ENCODE measurements at regions not wholly inside any gene's neighbourhood (a gene's known extent, or its start where the extent isn't known, plus 50 kb on each side); places are given as distances from the start of the nearest gene placed in this dataset.
"Not testable (repeated sequence)": the region's sequence is repeated elsewhere in the genome, so short reads cannot be mapped to it uniquely, and the experiment has no call there.

DNA sequence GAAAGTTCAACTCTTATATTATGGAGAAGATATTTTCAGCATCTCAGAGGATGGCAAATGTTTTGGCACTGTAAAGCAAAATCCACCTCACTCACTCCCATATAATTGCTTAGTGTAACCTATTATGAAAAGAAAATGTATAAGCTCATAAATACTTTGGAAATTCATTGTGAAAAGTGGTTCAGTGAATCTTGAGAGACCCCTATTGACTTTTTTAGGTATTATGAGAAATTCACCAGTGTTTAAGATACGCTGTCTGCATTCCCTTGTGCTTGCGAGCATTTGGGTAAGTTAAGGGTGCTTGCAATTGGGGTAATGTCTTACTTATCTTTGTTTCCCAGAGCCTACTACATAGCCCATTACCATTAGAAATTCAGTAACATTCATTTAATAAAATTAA is 66.3 kb upstream of the BMP5 start:
- ATAC-seq, result no peak
- intact Hi-C loops (cut with DNase I), result no loop called here
- H3K36me3 ChIP-seq, result no peaks in the 10 kb centered on the region
- no peaks in the 10 kb centered on the region for H3K9me3 ChIP-seq
- H3K27me3 ChIP-seq, result no peaks in the 10 kb centered on the region
- TF ChIP-seq, protein P1, sequence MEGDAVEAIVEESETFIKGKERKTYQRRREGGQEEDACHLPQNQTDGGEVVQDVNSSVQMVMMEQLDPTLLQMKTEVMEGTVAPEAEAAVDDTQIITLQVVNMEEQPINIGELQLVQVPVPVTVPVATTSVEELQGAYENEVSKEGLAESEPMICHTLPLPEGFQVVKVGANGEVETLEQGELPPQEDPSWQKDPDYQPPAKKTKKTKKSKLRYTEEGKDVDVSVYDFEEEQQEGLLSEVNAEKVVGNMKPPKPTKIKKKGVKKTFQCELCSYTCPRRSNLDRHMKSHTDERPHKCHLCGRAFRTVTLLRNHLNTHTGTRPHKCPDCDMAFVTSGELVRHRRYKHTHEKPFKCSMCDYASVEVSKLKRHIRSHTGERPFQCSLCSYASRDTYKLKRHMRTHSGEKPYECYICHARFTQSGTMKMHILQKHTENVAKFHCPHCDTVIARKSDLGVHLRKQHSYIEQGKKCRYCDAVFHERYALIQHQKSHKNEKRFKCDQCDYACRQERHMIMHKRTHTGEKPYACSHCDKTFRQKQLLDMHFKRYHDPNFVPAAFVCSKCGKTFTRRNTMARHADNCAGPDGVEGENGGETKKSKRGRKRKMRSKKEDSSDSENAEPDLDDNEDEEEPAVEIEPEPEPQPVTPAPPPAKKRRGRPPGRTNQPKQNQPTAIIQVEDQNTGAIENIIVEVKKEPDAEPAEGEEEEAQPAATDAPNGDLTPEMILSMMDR (IDR thresholded peaks at IDR 0.05), result peak; percentile 10
- H3K27ac ChIP-seq, result no peak overlapping the region
- no peak for DNase-seq
- no peak overlapping the region for H3K4me3 ChIP-seq
- H3K4me1 ChIP-seq, result no peaks in the 10 kb centered on the region

DNA sequence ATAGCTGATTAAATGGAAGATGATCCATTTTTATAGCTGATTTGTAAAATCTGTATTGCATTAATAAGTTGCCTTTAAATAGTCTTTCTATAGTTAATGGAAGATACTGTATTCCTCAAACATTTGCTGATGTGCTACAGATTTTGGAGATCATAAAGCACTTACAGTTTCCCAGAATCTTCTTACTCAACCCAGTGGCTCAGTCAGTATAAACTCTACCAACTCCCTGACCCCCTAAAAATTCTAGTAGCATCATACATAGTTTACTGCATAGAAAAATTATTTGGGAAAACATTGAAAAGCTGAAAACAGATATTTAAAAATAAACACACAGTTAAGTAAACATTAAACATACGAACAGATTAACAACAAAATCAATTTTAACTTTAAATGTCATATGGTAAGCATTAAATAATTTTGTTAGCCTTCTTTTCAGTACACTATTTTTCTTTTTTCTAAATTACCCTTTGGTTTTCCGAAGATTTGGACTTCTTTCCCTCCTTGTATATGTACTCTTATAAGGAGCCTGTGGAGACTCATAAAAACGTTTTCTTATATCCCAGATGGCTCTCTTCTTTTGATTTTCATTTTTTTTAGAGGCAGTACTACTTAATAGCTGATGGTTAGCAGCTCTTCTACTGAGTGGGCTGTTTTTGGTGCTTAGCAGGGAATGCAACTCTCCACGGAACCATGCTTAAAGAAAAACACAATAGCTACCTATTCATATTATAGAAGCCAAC is 62.7 kb upstream of the BMP5 start:
- TF ChIP-seq, protein P1 (IDR thresholded peaks at IDR 0.05), result no peak
- Histone ChIP-seq H3K9me3 (no peaks in the 10 kb centered on the region), H3K36me3 (no peaks in the 10 kb centered on the region), H3K4me1 (no peaks in the 10 kb centered on the region), H3K27me3 (no peaks in the 10 kb centered on the region), H3K27ac (no peak overlapping the region), H3K4me3 (no peak overlapping the region)
- intact Hi-C loops (cut with DNase I), result no loop called here
- no peak for ATAC-seq
- no peak for DNase-seq

DNA sequence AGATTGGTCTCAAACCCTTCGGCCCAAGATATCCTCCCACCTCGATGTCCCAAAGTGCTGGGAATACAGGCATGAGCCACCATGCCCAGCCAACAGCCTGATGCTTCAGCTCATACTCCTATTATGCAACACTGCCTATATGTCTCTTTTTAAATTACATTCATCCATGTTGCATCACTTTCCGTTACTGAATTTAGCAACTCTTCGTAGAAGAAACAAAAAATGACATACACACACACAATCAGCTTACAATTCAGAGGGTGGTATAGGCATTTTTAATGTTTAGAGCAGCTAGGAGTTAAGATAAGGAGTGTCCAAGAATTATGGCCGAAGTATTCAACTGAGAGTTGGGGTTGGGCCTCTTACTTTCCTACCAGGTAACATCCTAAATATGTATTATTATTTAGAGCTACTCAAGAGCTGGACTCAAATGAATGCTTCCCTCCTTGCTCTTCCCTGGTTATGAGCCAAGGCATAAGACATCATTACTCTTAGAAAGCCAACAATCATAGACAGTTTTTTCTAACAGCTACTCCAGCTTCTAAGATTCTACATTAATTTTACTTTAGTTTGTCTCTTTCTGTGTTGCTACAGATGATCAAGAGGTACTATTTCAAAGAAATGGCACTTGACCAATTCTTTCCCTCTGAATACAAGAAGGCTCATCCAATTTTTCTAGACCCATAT is 62.0 kb upstream of the BMP5 start:
- Histone ChIP-seq H3K27ac (no peak overlapping the region), H3K27me3 (no peaks in the 10 kb centered on the region), H3K9me3 (no peaks in the 10 kb centered on the region), H3K4me3 (no peak overlapping the region), H3K36me3 (no peaks in the 10 kb centered on the region), H3K4me1 (no peaks in the 10 kb centered on the region)
- DNase-seq (no peak), ATAC-seq (no peak)
- TF ChIP-seq, protein P1 (IDR thresholded peaks at IDR 0.05), result no peak
- intact Hi-C loops (cut with DNase I), result no loop called here

DNA sequence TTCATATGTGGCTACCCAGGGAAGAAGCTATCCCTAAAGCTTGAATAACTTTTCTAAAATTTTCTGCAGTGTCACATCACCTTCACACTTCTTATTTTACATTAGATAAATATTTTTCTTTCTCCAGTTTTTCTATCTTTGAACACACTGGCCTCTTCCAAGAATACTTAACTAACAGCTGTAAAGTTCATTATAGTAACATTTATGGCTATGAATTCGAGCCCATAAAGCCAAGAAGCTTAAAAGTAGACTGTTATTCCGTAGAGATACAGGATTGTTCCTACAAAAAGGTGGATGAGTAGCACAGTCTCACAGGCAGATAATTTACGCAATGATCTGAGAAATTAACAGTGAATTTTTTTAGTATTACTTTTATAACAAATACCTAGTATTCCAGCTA is 55.7 kb upstream of the BMP5 start:
- intact Hi-C loops (cut with DNase I), result no loop called here
- ATAC-seq (no peak), DNase-seq (no peak)
- Histone ChIP-seq H3K36me3 (no peaks in the 10 kb centered on the region), H3K27me3 (no peaks in the 10 kb centered on the region), H3K27ac (no peak overlapping the region), H3K4me1 (no peaks in the 10 kb centered on the region), H3K4me3 (no peak overlapping the region), H3K9me3 (no peaks in the 10 kb centered on the region)
- TF ChIP-seq, protein P1 (IDR thresholded peaks at IDR 0.05), result no peak

DNA sequence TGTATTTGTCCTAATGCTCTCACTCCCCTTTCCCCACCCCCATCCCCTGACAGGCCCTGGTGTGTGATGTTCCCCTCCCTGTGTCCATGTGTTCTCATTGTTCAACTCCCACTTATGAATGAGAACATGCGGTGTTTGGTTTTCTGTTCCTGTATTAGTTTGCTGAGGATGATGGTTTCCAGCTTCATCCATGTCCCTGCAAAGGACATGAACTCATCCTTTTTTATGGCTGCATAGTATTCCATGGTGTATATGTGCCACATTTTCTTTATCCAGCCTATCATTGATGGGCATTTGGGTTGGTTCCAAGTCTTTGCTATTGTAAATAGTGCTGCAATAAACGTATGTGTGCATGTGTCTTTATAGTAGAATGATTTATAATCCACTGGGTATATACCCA is 52.3 kb upstream of the BMP5 start:
- DNase-seq; H3K27ac ChIP-seq; H3K9me3 ChIP-seq; H3K4me3 ChIP-seq; H3K4me1 ChIP-seq; H3K27me3 ChIP-seq; H3K36me3 ChIP-seq; intact Hi-C loops (cut with DNase I); ATAC-seq: not testable (repeated sequence)

DNA sequence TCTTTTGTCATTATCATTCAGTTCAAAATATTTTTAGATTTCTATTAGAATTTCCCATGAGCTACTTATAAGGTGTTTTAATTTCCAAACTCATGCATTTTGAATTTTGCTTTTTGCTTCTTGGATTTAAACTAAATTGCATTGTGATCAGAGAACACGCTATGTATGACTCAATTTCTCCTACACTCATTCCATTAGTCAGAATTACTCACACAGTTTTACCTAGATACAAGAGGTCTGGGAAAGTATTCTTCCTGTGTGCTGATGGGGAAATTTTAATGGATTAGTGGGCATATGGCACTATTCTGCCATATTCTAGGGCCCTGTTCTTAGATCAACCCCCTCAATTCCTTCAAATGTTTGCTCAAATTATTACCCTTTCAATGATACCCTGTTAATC is 49.9 kb upstream of the BMP5 start:
- H3K36me3 ChIP-seq, result no peaks in the 10 kb centered on the region
- no peak overlapping the region for H3K4me3 ChIP-seq
- TF ChIP-seq, protein P1 (IDR thresholded peaks at IDR 0.05), result no peak
- intact Hi-C loops (cut with DNase I), result no loop called here
- DNase-seq, result no peak
- no peaks in the 10 kb centered on the region for H3K4me1 ChIP-seq
- no peaks in the 10 kb centered on the region for H3K27me3 ChIP-seq
- no peaks in the 10 kb centered on the region for H3K9me3 ChIP-seq
- no peak for ATAC-seq
- no peak overlapping the region for H3K27ac ChIP-seq

All from upper lobe of right lung (tissue), 1 donor.